Activated CD8-positive, alpha-beta memory T cell treated with anti-CD3 and anti-CD28 coated beads, Interleukin-2, amount 50 U/mL, for 4 hours (primary cell): ENCODE measurements at regions not wholly inside any gene's neighbourhood (a gene's known extent, or its start where the extent isn't known, plus 50 kb on each side); places are given as distances from the start of the nearest gene placed in this dataset.
"Not testable (repeated sequence)": the region's sequence is repeated elsewhere in the genome, so short reads cannot be mapped to it uniquely, and the experiment has no call there.

Experiments used
- DNase-seq: peaks from one replicate; pipeline ENCODE4 v3.0.0-alpha.2; 2020

- no peak for DNase-seq
Measured at GRCh38 chr6:112522587-112522986, 175.5 kb downstream of the RFPL4B start.

- DNase-seq, result no peak
Measured at GRCh38 chr6:112524071-112524470, 176.9 kb downstream of the RFPL4B start.

DNA sequence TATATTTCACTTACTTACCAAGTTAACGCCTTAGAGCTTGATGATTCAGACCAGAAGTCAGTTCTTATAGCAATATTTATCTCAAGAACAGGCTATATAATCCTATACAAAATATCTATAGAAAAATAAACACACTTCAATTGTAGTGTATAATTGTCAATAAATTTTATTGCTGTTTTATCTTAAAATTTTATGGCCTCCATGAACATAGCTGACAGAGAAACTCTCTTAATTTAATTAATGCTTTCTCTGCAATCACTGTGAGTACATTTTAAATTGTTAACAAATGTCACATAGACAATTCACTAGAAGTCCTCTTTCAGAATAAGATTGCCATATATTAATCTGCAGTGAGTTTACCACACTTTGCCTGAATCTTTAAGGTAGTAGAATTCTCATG is 178.6 kb downstream of the RFPL4B start:
- no peak for DNase-seq

- DNase-seq, result no peak
Measured at GRCh38 chr6:112526594-112526993, 179.5 kb downstream of the RFPL4B start.

DNA sequence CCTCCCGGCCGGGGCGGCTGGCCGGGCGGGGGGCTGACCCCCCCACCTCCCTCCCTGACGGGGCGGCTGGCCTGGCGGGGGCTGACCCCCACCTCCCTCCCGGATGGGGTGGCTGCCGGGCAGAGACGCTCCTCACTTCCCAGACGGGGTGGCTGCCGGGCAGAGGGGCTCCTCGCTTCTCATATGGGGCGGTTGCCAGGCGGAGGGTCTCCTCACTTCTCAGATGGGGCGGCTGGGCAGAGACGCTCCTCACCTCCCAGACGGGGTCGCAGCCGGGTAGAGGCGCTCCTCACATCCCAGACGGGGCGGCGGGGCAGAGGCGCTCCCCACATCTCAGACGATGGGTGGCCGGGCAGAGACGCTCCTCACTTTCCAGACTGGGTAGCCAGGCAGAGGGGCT is 181.2 kb downstream of the RFPL4B start:
- DNase-seq, result not testable (repeated sequence)

DNA sequence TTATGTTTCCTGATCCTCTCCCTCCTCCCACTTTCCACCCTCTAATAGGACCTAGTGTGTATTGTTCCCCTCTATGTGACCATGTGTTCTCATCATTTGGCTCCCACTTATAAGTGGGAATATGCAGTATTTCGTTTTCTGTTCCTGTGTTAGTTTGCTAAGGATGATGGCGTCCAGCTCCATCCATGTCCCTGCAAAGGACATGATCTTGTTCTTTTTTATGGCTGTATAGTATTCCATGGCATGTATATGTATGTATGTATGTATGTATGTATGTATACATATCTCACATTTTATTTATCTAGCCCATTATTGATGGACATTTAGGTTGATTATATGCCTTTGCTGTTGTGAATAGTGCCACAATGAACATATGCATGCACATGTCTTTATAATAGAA is 188.7 kb downstream of the RFPL4B start:
- no peak for DNase-seq

DNA sequence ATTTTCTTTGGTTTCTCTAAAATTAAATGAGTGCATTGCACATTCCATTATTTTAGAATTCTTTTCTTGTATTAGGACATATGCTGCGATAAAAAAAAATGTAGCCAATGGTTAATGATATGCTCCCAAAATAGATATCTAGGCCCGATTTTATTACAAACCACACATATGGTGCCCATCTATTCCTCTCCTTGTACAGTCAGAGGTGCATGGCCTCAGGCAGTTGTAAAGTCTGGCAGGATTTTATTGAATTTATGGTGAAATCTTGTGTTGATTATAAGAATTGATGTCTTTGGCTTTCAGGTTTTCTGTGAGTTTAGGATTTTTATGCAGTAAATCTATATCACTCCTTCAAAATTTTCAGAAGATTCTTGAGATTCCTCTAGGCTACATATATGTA is 192.2 kb downstream of the RFPL4B start:
- no peak for DNase-seq

DNA sequence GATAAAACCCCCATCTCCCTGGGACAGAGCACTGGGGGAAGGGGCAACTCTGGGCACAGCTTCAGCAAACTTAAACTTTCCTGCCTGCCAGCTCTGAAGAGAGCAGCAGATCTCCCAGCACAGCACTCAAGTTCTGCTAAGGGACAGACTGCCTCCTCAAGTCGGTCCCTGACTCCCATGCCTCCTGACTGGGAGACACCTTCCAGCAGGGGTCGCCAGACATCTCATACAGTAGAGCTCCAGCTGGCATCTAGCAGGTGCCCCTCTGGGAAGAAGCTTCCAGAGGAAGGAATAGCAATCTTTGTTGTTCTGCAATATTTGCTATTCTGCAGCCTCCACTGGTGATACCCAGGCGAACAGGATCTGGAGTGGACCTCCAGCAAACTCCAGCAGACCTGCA is 194.7 kb downstream of the RFPL4B start:
- DNase-seq, result not testable (repeated sequence)

- DNase-seq, result not testable (repeated sequence)
Measured at GRCh38 chr6:112547321-112548085, 200.4 kb downstream of the RFPL4B start.

DNA sequence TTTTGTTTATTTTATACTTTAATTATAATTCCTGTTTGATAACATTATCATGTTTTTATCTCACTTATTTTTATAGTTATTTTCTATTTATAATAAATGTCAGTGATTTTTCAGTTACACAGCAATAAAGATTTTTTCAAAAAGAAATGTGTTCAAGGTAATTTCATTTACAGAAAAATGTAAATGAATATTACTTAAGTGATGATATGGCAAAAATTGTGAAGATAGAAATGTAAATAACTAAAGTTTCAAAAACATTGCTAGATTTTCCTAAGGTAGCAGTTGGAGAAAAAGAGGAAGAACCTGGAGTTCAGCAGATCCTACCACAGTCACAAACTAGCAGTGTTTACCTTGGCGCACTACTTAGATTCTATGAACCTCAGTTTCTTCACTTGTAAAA is 202.6 kb downstream of the RFPL4B start:
- DNase-seq, result no peak

GRCh38 chr6:112557435-112557834 is 210.3 kb downstream of the RFPL4B start:
- DNase-seq, result no peak

GRCh38 chr6:112557961-112558360 is 210.8 kb downstream of the RFPL4B start:
- DNase-seq, result no peak

GRCh38 chr6:112560651-112561050 is 213.5 kb downstream of the RFPL4B start:
- no peak for DNase-seq

DNA sequence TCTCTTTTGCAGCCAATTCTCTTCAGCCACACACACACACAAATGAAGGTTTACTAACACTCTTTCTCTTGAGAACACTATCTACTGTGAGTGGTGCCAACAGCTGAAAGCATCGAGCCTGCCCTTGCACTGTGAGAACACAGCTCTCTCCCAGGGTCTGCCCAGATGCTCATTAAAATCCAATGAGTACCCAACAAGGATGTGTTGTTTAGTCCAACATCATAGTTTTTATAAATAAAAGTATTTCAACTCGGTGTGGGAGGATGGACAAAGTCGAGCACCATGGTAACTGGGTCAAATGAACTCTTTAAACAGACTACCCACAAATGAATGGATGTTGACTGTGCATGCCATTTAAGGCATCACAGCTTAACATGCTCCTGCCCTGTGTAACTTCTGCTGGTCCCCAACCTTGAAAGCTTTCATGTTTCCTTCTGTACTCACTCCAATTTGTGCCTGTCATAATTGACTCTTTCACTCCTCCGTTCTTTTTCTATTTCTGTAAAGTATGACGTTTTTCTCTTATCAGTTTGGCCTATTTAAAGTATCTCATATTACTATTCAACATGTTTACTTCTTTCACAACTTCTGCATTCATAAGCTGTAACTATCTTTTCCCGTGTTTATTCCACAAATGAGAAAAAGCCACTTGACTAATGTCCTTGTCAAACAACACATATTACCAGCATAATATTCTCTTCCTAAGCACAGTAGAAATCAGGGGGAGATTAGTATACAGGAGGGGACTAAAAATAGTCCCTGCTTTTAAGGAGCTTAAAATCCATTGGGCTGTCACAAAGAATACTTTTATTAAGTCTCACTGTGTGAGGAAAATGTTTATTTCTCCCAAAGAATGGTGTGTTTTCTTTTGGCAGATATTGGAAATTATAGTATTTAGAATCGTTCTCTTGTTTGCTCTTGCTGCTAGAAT is 215.4 kb downstream of the RFPL4B start:
- no peak for DNase-seq

- DNase-seq, result no peak
Measured at GRCh38 chr6:112563368-112563767, 216.2 kb downstream of the RFPL4B start.

DNA sequence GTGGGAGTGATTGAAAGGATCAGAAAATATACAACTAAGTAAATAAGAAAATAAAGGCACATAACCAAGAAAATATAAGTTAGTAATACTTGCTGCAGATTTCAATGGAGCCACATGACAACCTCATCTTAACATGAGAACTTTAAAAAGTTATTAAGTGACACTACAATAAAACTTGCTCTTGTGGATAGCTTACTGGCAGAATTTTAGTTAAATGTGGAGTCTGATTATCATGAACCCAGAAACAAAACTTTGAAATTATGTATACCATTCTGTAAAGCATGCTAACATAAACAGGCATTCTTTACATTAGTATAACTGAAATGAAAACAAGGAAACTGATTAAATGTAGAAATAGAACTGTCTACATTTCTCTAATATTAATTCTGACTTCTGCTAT is 220.9 kb downstream of the RFPL4B start:
- DNase-seq, result no peak

DNA sequence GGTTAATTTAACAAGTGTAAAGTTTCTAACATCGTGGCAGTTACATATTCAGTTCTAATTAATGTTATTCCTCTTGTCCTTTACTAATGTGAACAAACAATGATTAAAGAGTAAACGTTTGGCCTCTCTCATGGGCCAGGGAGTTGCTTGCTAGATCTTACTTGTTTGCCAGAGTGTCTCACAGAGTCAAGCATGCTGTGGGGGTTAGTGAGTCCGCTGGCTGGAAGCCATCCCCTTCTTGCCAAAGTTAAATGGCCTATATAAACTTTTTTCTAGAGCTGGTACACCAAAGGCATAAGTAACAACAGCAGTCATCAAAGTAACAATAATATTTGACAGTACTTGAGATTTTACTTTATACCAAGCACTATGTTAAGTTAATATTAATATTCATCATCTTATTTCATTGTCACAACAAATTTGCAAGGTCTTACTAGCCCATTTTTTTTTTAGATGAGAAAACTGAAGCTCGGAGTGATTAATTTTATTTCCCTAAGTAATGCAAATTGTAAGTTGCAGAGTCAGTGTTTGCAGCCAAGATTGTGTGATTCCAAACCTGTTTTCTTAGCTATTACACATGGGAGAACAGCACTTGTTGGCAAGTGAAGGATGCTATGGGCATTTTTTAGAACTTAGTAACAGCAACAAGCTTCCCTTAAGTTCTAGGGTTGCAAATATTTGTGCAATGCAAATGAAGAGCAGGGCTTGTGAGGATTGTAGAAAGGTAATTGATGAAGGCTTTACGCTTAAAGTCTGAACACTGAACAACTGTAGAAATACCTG is 224.5 kb downstream of the RFPL4B start:
- no peak for DNase-seq

DNA sequence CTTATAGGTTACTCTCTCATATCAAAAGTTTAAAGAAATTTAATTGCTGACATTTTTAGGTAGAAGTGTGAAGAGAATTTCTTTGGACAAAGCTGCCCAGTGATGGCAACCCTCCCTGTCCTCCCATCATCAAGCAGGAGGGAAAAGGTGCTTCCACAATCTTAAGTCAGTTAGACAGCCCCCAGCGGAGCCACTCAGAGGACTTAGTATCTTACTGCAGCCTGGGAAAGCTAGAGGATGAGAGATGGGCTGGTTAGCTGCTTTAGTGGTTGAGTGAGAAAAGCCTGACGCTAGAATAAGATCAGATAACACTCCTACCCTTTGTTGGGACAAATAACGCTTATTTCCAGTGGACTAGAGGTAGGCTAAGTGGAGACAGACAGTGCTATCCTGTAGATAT is 227.1 kb downstream of the RFPL4B start:
- no peak for DNase-seq

GRCh38 chr6:112575309-112575834 is 228.2 kb downstream of the RFPL4B start:
- no peak for DNase-seq

GRCh38 chr6:112576423-112576822 is 229.3 kb downstream of the RFPL4B start:
- no peak for DNase-seq

- no peak for DNase-seq
Measured at GRCh38 chr6:112579601-112580000, 232.5 kb downstream of the RFPL4B start.

DNA sequence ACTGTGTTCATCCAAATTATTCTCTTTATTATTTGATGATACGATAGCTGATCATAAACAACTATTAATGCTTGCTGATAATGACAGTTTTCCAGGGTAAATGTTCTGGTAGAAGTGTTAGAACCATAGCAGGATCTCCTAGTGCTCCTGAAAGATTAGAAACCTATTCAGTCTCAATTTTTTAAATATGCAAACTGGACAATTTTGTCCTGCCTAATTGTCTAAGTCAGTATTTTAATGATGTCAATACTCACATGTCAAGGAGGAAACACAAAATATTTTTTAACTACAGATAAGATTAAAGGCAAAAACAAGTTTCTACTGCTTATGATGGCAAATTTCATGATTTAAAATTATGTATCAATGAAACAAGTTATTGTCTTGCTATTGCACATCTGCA is 233.9 kb downstream of the RFPL4B start:
- no peak for DNase-seq

- DNase-seq, result no peak
Measured at GRCh38 chr6:112590326-112590725, 243.2 kb downstream of the RFPL4B start.
